ENCODE measurements at regions not wholly inside any gene's neighbourhood (a gene's known extent, or its start where the extent isn't known, plus 50 kb on each side); places are given as distances from the start of the nearest gene placed in this dataset.

DNA sequence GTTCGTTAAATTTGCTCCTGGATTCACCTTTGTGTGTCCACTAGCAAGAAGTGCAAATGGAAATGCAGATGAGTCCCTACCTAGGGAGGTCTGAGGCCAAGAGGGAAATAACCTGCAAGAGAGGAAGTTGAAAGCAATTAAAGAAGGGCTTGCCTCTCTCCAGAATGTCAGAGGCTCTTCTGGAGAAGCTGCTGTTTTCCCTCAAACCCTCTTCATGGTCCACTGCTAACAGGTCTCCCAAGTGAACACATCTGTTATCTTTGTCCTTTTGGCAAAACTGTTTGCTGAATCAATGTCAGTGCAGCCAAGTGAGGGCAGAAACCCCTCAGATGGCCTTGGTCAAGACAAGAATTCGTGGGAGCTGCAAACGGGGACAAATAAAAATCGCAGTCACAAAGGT is 177.3 kb upstream of the PLXNA2 start:
- H3K27ac ChIP-seq (ENCODE audit: low read length) = no peak overlapping the region
- no peaks in the 10 kb centered on the region for H3K9me3 ChIP-seq (ENCODE audit: low read length)
- no peak overlapping the region for H3K9ac ChIP-seq (ENCODE audit: low read length)
- H4K20me1 ChIP-seq (ENCODE audit: insufficient read depth) = no peaks in the 10 kb centered on the region
- no peak overlapping the region for H3K4me3 ChIP-seq (ENCODE audit: low read length)
- H3F3A ChIP-seq (ENCODE audit: insufficient read depth, low read length, poor library complexity, severe bottlenecking) = no peaks in the 10 kb centered on the region
- no peak for TF ChIP-seq CTCF (IDR thresholded peaks at IDR 0.05; ENCODE audit: poor library complexity, severe bottlenecking)
- TF ChIP-seq RAD21 (conservative IDR thresholded peaks at IDR 0.05) = no peak
- TF ChIP-seq EZH2 (IDR thresholded peaks at IDR 0.05; ENCODE audit: borderline replicate concordance, insufficient read depth, low read length, poor library complexity, severe bottlenecking) = no peak
- TF ChIP-seq, protein P1, sequence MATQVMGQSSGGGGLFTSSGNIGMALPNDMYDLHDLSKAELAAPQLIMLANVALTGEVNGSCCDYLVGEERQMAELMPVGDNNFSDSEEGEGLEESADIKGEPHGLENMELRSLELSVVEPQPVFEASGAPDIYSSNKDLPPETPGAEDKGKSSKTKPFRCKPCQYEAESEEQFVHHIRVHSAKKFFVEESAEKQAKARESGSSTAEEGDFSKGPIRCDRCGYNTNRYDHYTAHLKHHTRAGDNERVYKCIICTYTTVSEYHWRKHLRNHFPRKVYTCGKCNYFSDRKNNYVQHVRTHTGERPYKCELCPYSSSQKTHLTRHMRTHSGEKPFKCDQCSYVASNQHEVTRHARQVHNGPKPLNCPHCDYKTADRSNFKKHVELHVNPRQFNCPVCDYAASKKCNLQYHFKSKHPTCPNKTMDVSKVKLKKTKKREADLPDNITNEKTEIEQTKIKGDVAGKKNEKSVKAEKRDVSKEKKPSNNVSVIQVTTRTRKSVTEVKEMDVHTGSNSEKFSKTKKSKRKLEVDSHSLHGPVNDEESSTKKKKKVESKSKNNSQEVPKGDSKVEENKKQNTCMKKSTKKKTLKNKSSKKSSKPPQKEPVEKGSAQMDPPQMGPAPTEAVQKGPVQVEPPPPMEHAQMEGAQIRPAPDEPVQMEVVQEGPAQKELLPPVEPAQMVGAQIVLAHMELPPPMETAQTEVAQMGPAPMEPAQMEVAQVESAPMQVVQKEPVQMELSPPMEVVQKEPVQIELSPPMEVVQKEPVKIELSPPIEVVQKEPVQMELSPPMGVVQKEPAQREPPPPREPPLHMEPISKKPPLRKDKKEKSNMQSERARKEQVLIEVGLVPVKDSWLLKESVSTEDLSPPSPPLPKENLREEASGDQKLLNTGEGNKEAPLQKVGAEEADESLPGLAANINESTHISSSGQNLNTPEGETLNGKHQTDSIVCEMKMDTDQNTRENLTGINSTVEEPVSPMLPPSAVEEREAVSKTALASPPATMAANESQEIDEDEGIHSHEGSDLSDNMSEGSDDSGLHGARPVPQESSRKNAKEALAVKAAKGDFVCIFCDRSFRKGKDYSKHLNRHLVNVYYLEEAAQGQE (IDR thresholded peaks at IDR 0.05; ENCODE audit: borderline replicate concordance) = no peak
- TF ChIP-seq POLR2AphosphoS5 (IDR thresholded peaks at IDR 0.05) = no peak
- TF ChIP-seq MXI1 (conservative IDR thresholded peaks at IDR 0.05; ENCODE audit: poor library complexity, severe bottlenecking) = no peak
- no peak for TF ChIP-seq SMC3 (conservative IDR thresholded peaks at IDR 0.05; ENCODE audit: poor library complexity)
- TF ChIP-seq EP300 (conservative IDR thresholded peaks at IDR 0.05; ENCODE audit: poor library complexity, severe bottlenecking) = no peak
- no peak for TF ChIP-seq TAF1 (IDR thresholded peaks at IDR 0.05; ENCODE audit: low read depth)
- no peaks in the 10 kb centered on the region for H3K27me3 ChIP-seq (ENCODE audit: insufficient read depth, low read depth, low read length)
- H3K36me3 ChIP-seq (ENCODE audit: insufficient read depth, low read length) = no peaks in the 10 kb centered on the region
- no peaks in the 10 kb centered on the region for H3K79me2 ChIP-seq (replicated peaks; ENCODE audit: insufficient read depth, low read length)
- H3K9me2 ChIP-seq (ENCODE audit: insufficient read depth, low read length) = no peaks in the 10 kb centered on the region
- H2AFZ ChIP-seq (ENCODE audit: low read depth, low read length) = no peak overlapping the region
- H3K4me2 ChIP-seq (ENCODE audit: low read length) = no peak overlapping the region

DNA sequence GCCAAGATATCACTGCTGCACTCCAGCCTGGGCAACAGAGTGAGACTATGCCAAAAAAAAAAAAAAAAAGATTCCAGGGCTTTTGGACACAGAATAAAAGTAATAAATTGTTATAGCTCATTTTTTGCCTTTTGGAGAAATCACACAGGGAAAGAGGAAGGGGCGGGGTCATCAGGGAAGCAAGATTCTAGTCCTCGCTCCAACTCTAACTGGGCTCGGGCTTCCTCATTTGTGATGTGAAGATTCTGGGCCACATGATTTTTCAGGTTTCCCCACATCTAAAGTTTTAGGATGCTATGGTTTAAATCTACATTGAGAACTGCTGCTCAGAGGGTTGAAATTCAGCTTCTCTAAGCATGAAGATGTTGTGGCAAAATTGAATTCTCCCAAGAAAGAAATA is 179.3 kb upstream of the PLXNA2 start:
- Histone ChIP-seq H3K4me2 (ENCODE audit: low read length) (no peak overlapping the region), H3K36me3 (ENCODE audit: insufficient read depth, low read length) (no peaks in the 10 kb centered on the region), H3K9me3 (ENCODE audit: low read length) (no peaks in the 10 kb centered on the region), H2AFZ (ENCODE audit: low read depth, low read length) (no peak overlapping the region), H4K20me1 (ENCODE audit: insufficient read depth) (no peaks in the 10 kb centered on the region), H3K9me2 (ENCODE audit: insufficient read depth, low read length) (no peaks in the 10 kb centered on the region), H3K9ac (ENCODE audit: low read length) (no peak overlapping the region), H3K27ac (ENCODE audit: low read length) (no peak overlapping the region), H3K79me2 (replicated peaks; ENCODE audit: insufficient read depth, low read length) (no peaks in the 10 kb centered on the region), H3K4me3 (ENCODE audit: low read length) (no peak overlapping the region), H3F3A (ENCODE audit: insufficient read depth, low read length, poor library complexity, severe bottlenecking) (no peaks in the 10 kb centered on the region), H3K27me3 (ENCODE audit: insufficient read depth, low read depth, low read length) (no peaks in the 10 kb centered on the region)
- TF ChIP-seq MXI1 (conservative IDR thresholded peaks at IDR 0.05; ENCODE audit: poor library complexity, severe bottlenecking) = no peak
- no peak for TF ChIP-seq SMC3 (conservative IDR thresholded peaks at IDR 0.05; ENCODE audit: poor library complexity)
- no peak for TF ChIP-seq CTCF (IDR thresholded peaks at IDR 0.05; ENCODE audit: poor library complexity, severe bottlenecking)
- TF ChIP-seq EP300 (conservative IDR thresholded peaks at IDR 0.05; ENCODE audit: poor library complexity, severe bottlenecking) = no peak
- TF ChIP-seq POLR2AphosphoS5 (IDR thresholded peaks at IDR 0.05) = no peak
- TF ChIP-seq, protein P1 (IDR thresholded peaks at IDR 0.05; ENCODE audit: borderline replicate concordance) = no peak
- no peak for TF ChIP-seq TAF1 (IDR thresholded peaks at IDR 0.05; ENCODE audit: low read depth)
- TF ChIP-seq RAD21 (conservative IDR thresholded peaks at IDR 0.05) = no peak
- TF ChIP-seq EZH2 (IDR thresholded peaks at IDR 0.05; ENCODE audit: borderline replicate concordance, insufficient read depth, low read length, poor library complexity, severe bottlenecking) = no peak
